ENCODE measurements at regions not wholly inside any gene's neighbourhood (a gene's known extent, or its start where the extent isn't known, plus 50 kb on each side); places are given as distances from the start of the nearest gene placed in this dataset.

DNA sequence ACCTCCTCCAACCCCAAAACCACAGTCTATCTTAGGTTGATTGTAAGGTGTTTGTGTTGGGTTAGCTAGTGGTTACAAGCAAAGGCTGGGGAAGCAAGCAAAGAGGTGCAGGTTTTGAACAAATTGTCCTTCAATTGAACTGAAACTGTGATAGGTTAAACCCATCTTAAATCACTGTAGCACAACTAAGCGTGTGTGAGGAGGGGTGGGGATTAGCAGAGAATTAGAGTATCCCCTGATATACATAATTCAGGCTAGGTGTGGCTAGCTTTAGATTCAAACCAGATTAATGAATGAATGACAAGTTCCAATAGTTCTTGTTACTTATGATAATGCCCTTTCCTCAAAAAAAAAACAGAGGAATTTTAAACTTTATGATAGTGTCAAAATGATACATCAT is 191.0 kb upstream of the POF1B start:
- H3K4me1 ChIP-seq (ENCODE audit: control insufficient read depth in 4 of 4, insufficient read depth in 4 of 4, low read length in 3 of 4), result no peaks in the 10 kb centered on the region
- no peak overlapping the region for H3K4me3 ChIP-seq (ENCODE audit: low read depth in 1 of 3, low read length in 3 of 3)
- no peak overlapping the region for H3K9ac ChIP-seq (ENCODE audit: low read depth in 1 of 2, low read length in 2 of 2)
- 68% methylated on average over 1 of the region's 1 CpG for WGBS
- TF ChIP-seq TAF1 (conservative IDR thresholded peaks at IDR 0.05) (no peak), YY1 (IDR thresholded peaks at IDR 0.05) (no peak), JUND (IDR thresholded peaks at IDR 0.05) (no peak), RAD21 (IDR thresholded peaks at IDR 0.05) (no peak), RXRA (IDR thresholded peaks at IDR 0.05) (no peak), GABPA (IDR thresholded peaks at IDR 0.05 in 1 of 2, conservative IDR thresholded peaks at IDR 0.05 in 1 of 2) (no peak), NR2F2 (IDR thresholded peaks at IDR 0.05) (no peak)
- TF ChIP-seq, protein P1, sequence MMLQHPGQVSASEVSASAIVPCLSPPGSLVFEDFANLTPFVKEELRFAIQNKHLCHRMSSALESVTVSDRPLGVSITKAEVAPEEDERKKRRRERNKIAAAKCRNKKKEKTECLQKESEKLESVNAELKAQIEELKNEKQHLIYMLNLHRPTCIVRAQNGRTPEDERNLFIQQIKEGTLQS (IDR thresholded peaks at IDR 0.05), result no peak
- TF ChIP-seq, protein P2, sequence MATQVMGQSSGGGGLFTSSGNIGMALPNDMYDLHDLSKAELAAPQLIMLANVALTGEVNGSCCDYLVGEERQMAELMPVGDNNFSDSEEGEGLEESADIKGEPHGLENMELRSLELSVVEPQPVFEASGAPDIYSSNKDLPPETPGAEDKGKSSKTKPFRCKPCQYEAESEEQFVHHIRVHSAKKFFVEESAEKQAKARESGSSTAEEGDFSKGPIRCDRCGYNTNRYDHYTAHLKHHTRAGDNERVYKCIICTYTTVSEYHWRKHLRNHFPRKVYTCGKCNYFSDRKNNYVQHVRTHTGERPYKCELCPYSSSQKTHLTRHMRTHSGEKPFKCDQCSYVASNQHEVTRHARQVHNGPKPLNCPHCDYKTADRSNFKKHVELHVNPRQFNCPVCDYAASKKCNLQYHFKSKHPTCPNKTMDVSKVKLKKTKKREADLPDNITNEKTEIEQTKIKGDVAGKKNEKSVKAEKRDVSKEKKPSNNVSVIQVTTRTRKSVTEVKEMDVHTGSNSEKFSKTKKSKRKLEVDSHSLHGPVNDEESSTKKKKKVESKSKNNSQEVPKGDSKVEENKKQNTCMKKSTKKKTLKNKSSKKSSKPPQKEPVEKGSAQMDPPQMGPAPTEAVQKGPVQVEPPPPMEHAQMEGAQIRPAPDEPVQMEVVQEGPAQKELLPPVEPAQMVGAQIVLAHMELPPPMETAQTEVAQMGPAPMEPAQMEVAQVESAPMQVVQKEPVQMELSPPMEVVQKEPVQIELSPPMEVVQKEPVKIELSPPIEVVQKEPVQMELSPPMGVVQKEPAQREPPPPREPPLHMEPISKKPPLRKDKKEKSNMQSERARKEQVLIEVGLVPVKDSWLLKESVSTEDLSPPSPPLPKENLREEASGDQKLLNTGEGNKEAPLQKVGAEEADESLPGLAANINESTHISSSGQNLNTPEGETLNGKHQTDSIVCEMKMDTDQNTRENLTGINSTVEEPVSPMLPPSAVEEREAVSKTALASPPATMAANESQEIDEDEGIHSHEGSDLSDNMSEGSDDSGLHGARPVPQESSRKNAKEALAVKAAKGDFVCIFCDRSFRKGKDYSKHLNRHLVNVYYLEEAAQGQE (IDR thresholded peaks at IDR 0.05), result no peak
- no peak for DNase-seq (ENCODE audit: low spot score)
- H3K9me3 ChIP-seq (ENCODE audit: control insufficient read depth in 4 of 4, low read length in 3 of 4), result no peaks in the 10 kb centered on the region
- no peaks in the 10 kb centered on the region for H3K36me3 ChIP-seq (ENCODE audit: control insufficient read depth in 4 of 4, insufficient read depth in 3 of 4, low read depth in 1 of 4, low read length in 3 of 4)
- H3K27ac ChIP-seq (ENCODE audit: low read depth in 1 of 2, low read length in 2 of 2), result no peak overlapping the region
- H3K27me3 ChIP-seq (ENCODE audit: control insufficient read depth in 4 of 4, insufficient read depth in 4 of 4, low read length in 3 of 4), result peaks cover 0 to 5% (median 0%) of the 10 kb centered on the region in 4 donors

DNA sequence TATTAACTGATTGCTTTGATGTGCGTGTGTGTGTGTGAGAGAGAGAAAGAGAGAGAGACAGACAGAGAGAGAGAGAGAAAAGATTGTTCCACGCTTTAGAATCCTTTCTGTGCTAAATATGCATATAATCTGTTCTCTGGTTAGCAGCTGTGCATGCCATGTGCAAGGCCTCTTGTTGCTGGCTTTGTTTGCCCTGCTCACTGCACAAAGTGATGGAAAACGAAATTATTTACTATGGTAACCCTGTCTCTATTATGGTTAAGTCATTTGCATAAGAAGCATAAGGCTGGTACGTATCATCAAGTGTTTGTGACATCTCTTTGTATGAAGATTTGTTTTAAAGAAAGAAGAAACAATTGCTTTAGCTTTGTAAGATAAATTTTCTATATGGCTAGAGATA is 190.2 kb upstream of the POF1B start:
- no peak overlapping the region for H3K27ac ChIP-seq (ENCODE audit: low read depth in 1 of 2, low read length in 2 of 2)

More for the DNA sequence above, 190.2 kb upstream of the POF1B start:
- peaks cover 0 to 5% (median 0%) of the 10 kb centered on the region in 4 donors for H3K27me3 ChIP-seq (ENCODE audit: control insufficient read depth in 4 of 4, insufficient read depth in 4 of 4, low read length in 3 of 4)
- TF ChIP-seq EGR1 (IDR thresholded peaks at IDR 0.05; ENCODE audit: low read depth in 2 of 2) (no peak), NR2F2 (IDR thresholded peaks at IDR 0.05) (no peak), RXRA (IDR thresholded peaks at IDR 0.05) (no peak), FOXA2 (IDR thresholded peaks at IDR 0.05) (no peak), YY1 (IDR thresholded peaks at IDR 0.05) (no peak), SP1 (IDR thresholded peaks at IDR 0.05) (no peak), JUND (IDR thresholded peaks at IDR 0.05) (no peak), RAD21 (IDR thresholded peaks at IDR 0.05) (no peak), HNF4A (conservative IDR thresholded peaks at IDR 0.05) (no peak)
- TF ChIP-seq, protein P2 (IDR thresholded peaks at IDR 0.05), result no peak
- TF ChIP-seq, protein P3, sequence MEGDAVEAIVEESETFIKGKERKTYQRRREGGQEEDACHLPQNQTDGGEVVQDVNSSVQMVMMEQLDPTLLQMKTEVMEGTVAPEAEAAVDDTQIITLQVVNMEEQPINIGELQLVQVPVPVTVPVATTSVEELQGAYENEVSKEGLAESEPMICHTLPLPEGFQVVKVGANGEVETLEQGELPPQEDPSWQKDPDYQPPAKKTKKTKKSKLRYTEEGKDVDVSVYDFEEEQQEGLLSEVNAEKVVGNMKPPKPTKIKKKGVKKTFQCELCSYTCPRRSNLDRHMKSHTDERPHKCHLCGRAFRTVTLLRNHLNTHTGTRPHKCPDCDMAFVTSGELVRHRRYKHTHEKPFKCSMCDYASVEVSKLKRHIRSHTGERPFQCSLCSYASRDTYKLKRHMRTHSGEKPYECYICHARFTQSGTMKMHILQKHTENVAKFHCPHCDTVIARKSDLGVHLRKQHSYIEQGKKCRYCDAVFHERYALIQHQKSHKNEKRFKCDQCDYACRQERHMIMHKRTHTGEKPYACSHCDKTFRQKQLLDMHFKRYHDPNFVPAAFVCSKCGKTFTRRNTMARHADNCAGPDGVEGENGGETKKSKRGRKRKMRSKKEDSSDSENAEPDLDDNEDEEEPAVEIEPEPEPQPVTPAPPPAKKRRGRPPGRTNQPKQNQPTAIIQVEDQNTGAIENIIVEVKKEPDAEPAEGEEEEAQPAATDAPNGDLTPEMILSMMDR (IDR thresholded peaks at IDR 0.05; ENCODE audit: low read depth, low read length, missing input control), result no peak
- TF ChIP-seq, protein P1 (IDR thresholded peaks at IDR 0.05), result no peak
- TF ChIP-seq, protein P4, sequence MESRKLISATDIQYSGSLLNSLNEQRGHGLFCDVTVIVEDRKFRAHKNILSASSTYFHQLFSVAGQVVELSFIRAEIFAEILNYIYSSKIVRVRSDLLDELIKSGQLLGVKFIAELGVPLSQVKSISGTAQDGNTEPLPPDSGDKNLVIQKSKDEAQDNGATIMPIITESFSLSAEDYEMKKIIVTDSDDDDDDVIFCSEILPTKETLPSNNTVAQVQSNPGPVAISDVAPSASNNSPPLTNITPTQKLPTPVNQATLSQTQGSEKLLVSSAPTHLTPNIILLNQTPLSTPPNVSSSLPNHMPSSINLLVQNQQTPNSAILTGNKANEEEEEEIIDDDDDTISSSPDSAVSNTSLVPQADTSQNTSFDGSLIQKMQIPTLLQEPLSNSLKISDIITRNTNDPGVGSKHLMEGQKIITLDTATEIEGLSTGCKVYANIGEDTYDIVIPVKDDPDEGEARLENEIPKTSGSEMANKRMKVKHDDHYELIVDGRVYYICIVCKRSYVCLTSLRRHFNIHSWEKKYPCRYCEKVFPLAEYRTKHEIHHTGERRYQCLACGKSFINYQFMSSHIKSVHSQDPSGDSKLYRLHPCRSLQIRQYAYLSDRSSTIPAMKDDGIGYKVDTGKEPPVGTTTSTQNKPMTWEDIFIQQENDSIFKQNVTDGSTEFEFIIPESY (IDR thresholded peaks at IDR 0.05), result no peak
- DNase-seq (ENCODE audit: low spot score), result no peak
- H3K4me1 ChIP-seq (ENCODE audit: control insufficient read depth in 4 of 4, insufficient read depth in 4 of 4, low read length in 3 of 4), result no peaks in the 10 kb centered on the region
- H3K4me3 ChIP-seq (ENCODE audit: low read depth in 1 of 3, low read length in 3 of 3), result no peak overlapping the region
- H3K9ac ChIP-seq (ENCODE audit: low read depth in 1 of 2, low read length in 2 of 2), result no peak overlapping the region
- H3K9me3 ChIP-seq (ENCODE audit: control insufficient read depth in 4 of 4, low read length in 3 of 4), result no peaks in the 10 kb centered on the region
- 61% methylated on average over 4 of the region's 4 CpGs for WGBS
- no peaks in the 10 kb centered on the region for H3K36me3 ChIP-seq (ENCODE audit: control insufficient read depth in 4 of 4, insufficient read depth in 3 of 4, low read depth in 1 of 4, low read length in 3 of 4)

All from liver (tissue), 8 donors.